Esophagus mucosa (tissue), 1 donor: ENCODE measurements at regions not wholly inside any gene's neighbourhood (a gene's known extent, or its start where the extent isn't known, plus 50 kb on each side); places are given as distances from the start of the nearest gene placed in this dataset.

ENCODE experiments used
- ATAC-seq: fragments of 200-7000 bp; cut with Tn5 transposase; one replicate; pipeline ENCODE4 v1.9.1; 2020
- donor health status: DM: yes; HTN: yes; CAD: no.

- ATAC-seq, result no peak
Measured at GRCh38 chr10:125397608-125398007, 237.2 kb upstream of the CTBP2 start.

- ATAC-seq, result no peak
Measured at GRCh38 chr10:125396676-125397075, 236.3 kb upstream of the CTBP2 start.

GRCh38 chr10:125392609-125393008 is 232.2 kb upstream of the CTBP2 start:
- ATAC-seq, result no peak

GRCh38 chr10:125392154-125392553 is 231.8 kb upstream of the CTBP2 start:
- no peak for ATAC-seq

GRCh38 chr10:125389648-125390047 is 229.3 kb upstream of the CTBP2 start:
- ATAC-seq, result no peak

GRCh38 chr10:125379592-125379991 is 219.2 kb upstream of the CTBP2 start:
- ATAC-seq, result no peak

GRCh38 chr10:125377368-125377767 is 217.0 kb upstream of the CTBP2 start:
- ATAC-seq, result no peak

- no peak for ATAC-seq
Measured at GRCh38 chr10:125375210-125375609, 214.8 kb upstream of the CTBP2 start.

GRCh38 chr10:125373546-125373945 is 213.2 kb upstream of the CTBP2 start:
- no peak for ATAC-seq

GRCh38 chr10:125370578-125370977 is 210.2 kb upstream of the CTBP2 start:
- ATAC-seq, result no peak

- ATAC-seq, result no peak
Measured at GRCh38 chr10:125369382-125370326, 209.3 kb upstream of the CTBP2 start.

GRCh38 chr10:125368146-125368545 is 207.8 kb upstream of the CTBP2 start:
- no peak for ATAC-seq

- ATAC-seq, result no peak
Measured at GRCh38 chr10:125363791-125364190, 203.4 kb upstream of the CTBP2 start.

- ATAC-seq, result no peak
Measured at GRCh38 chr10:125362950-125363349, 202.6 kb upstream of the CTBP2 start.

- no peak for ATAC-seq
Measured at GRCh38 chr10:125359401-125359800, 199.0 kb upstream of the CTBP2 start.

GRCh38 chr10:125355657-125356056 is 195.3 kb upstream of the CTBP2 start:
- no peak for ATAC-seq

GRCh38 chr10:125350519-125350918 is 190.2 kb upstream of the CTBP2 start:
- ATAC-seq, result no peak

GRCh38 chr10:125348536-125348935 is 188.2 kb upstream of the CTBP2 start:
- no peak for ATAC-seq

GRCh38 chr10:125344573-125345171 is 184.3 kb upstream of the CTBP2 start:
- no peak for ATAC-seq

GRCh38 chr10:125343983-125344382 is 183.6 kb upstream of the CTBP2 start:
- no peak for ATAC-seq

- ATAC-seq, result peak; percentile 22
Measured at GRCh38 chr10:125343118-125343925, 183.0 kb upstream of the CTBP2 start.

GRCh38 chr10:125341611-125342010 is 181.2 kb upstream of the CTBP2 start:
- ATAC-seq, result no peak

- no peak for ATAC-seq
Measured at GRCh38 chr10:125340903-125341302, 180.5 kb upstream of the CTBP2 start.
